ENCODE measurements at regions not wholly inside any gene's neighbourhood (a gene's known extent, or its start where the extent isn't known, plus 50 kb on each side); places are given as distances from the start of the nearest gene placed in this dataset.

GRCh38 chr4:128527946-128528576, 240.4 kb upstream of the PGRMC2 start:
- WGBS, 2 experiments (ENCODE audit: insufficient coverage in 2 of 2), result 79 to 86% methylated on average over 2 of the region's 4 CpGs
- Histone ChIP-seq H3K27ac (ENCODE audit: low read depth, low read length, severe bottlenecking) (peak overlapping the region; percentile 94), H3K9me3 (ENCODE audit: control insufficient read depth, low read length) (no peaks in the 10 kb centered on the region), H3K4me3 (ENCODE audit: extremely low read depth, insufficient read depth, low read length, poor library complexity, severe bottlenecking) (no peak overlapping the region), H3K36me3 (ENCODE audit: control insufficient read depth, insufficient read depth, low read length) (no peaks in the 10 kb centered on the region), H3K4me1 (ENCODE audit: control insufficient read depth, insufficient read depth, low read length, poor library complexity, severe bottlenecking) (peaks cover 30% of the 10 kb centered on the region)

GRCh38 chr4:128527351-128527750, 239.7 kb upstream of the PGRMC2 start:
- peaks cover 34% of the 10 kb centered on the region for H3K4me1 ChIP-seq (ENCODE audit: control insufficient read depth, insufficient read depth, low read length, poor library complexity, severe bottlenecking)
- H3K27ac ChIP-seq (ENCODE audit: low read depth, low read length, severe bottlenecking), result no peak overlapping the region
- WGBS, 2 experiments (ENCODE audit: insufficient coverage in 2 of 2), result 95 to 100% methylated on average over 2 of the region's 3 CpGs

GRCh38 chr4:128525992-128526630, 238.5 kb upstream of the PGRMC2 start:
- WGBS, 2 experiments (ENCODE audit: insufficient coverage in 2 of 2), result no CpG with 5 or more reads among the region's 1 CpG
- Histone ChIP-seq H3K36me3 (ENCODE audit: control insufficient read depth, insufficient read depth, low read length) (no peaks in the 10 kb centered on the region), H3K4me1 (ENCODE audit: control insufficient read depth, insufficient read depth, low read length, poor library complexity, severe bottlenecking) (peaks cover 41% of the 10 kb centered on the region), H3K9me3 (ENCODE audit: control insufficient read depth, low read length) (no peaks in the 10 kb centered on the region), H3K4me3 (ENCODE audit: extremely low read depth, insufficient read depth, low read length, poor library complexity, severe bottlenecking) (no peak overlapping the region), H3K27ac (ENCODE audit: low read depth, low read length, severe bottlenecking) (no peak overlapping the region)

More at GRCh38 chr4:128527351-128527750, 239.7 kb upstream of the PGRMC2 start:
- Histone ChIP-seq H3K4me3 (ENCODE audit: extremely low read depth, insufficient read depth, low read length, poor library complexity, severe bottlenecking) (no peak overlapping the region), H3K36me3 (ENCODE audit: control insufficient read depth, insufficient read depth, low read length) (no peaks in the 10 kb centered on the region), H3K9me3 (ENCODE audit: control insufficient read depth, low read length) (no peaks in the 10 kb centered on the region)

- Histone ChIP-seq H3K27ac (ENCODE audit: low read depth, low read length, severe bottlenecking) (no peak overlapping the region), H3K9me3 (ENCODE audit: control insufficient read depth, low read length) (no peaks in the 10 kb centered on the region), H3K4me3 (ENCODE audit: extremely low read depth, insufficient read depth, low read length, poor library complexity, severe bottlenecking) (no peak overlapping the region), H3K4me1 (ENCODE audit: control insufficient read depth, insufficient read depth, low read length, poor library complexity, severe bottlenecking) (peaks cover 48% of the 10 kb centered on the region), H3K36me3 (ENCODE audit: control insufficient read depth, insufficient read depth, low read length) (no peaks in the 10 kb centered on the region)
- no CpG with 5 or more reads among the region's 5 CpGs for WGBS, 2 experiments (ENCODE audit: insufficient coverage in 2 of 2)
Measured at GRCh38 chr4:128525387-128525786, 237.8 kb upstream of the PGRMC2 start.

DNA sequence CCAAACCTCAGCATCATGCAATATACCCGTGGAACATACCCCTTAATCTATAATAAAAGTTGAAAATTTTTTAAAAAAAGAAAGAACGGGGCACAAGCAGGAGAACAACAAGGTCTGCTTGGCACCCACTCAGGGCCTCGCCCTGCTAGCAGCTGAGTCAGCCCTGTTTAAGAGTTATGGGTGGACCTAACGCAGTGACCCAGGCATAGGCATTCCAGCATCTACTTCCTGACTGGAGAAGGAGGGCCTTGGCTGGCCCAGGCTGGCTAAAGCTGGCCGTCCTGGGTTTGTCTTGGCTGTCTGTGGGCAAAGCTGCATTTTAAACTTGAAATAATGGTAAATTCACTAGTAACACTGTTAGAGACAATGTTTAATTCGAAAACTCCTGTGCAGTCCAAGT, 236.7 kb upstream of the PGRMC2 start:
- no peaks in the 10 kb centered on the region for H3K9me3 ChIP-seq (ENCODE audit: control insufficient read depth, low read length)
- no peaks in the 10 kb centered on the region for H3K36me3 ChIP-seq (ENCODE audit: control insufficient read depth, insufficient read depth, low read length)
- H3K4me3 ChIP-seq (ENCODE audit: extremely low read depth, insufficient read depth, low read length, poor library complexity, severe bottlenecking), result no peak overlapping the region
- H3K27ac ChIP-seq (ENCODE audit: low read depth, low read length, severe bottlenecking), result no peak overlapping the region
- peaks cover 47% of the 10 kb centered on the region for H3K4me1 ChIP-seq (ENCODE audit: control insufficient read depth, insufficient read depth, low read length, poor library complexity, severe bottlenecking)
- 93 to 94% methylated on average over 2 to 3 of the region's 6 CpGs for WGBS, 2 experiments (ENCODE audit: insufficient coverage in 2 of 2)

DNA sequence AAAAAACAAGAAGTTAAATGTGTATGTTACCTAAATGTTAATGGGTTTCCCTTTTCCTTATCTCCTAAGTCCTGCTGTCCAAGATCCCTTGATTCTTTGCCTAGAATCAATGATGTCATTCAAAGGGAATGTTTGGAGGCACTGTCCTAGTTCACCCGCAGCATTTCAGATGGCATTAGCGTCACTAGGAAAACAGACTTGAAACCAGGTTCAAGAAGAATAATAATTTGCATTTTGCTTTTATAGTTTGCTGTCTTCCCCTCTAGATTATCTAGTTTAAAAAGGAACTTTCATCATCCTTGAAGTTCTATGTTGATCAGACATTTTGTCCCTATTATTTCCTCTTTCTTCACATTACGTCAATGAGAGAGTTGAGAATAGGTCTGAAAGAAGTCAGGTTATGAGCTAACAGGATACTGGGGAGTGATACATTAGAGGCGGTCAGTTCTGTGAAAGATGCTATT, 234.1 kb upstream of the PGRMC2 start:
- Histone ChIP-seq H3K27ac (ENCODE audit: low read depth, low read length, severe bottlenecking) (peak overlapping the region; percentile 83), H3K4me1 (ENCODE audit: control insufficient read depth, insufficient read depth, low read length, poor library complexity, severe bottlenecking) (peaks cover 53% of the 10 kb centered on the region)
- 57 to 75% methylated on average over 1 to 3 of the region's 4 CpGs for WGBS, 2 experiments (ENCODE audit: insufficient coverage in 2 of 2)

GRCh38 chr4:128521156-128521555, 233.5 kb upstream of the PGRMC2 start:
- Histone ChIP-seq H3K36me3 (ENCODE audit: control insufficient read depth, insufficient read depth, low read length) (no peaks in the 10 kb centered on the region), H3K4me3 (ENCODE audit: extremely low read depth, insufficient read depth, low read length, poor library complexity, severe bottlenecking) (no peak overlapping the region), H3K27ac (ENCODE audit: low read depth, low read length, severe bottlenecking) (peak overlapping the region; percentile 83), H3K9me3 (ENCODE audit: control insufficient read depth, low read length) (no peaks in the 10 kb centered on the region), H3K4me1 (ENCODE audit: control insufficient read depth, insufficient read depth, low read length, poor library complexity, severe bottlenecking) (peaks cover 54% of the 10 kb centered on the region)
- 80% methylated on average over 1 of the region's 2 CpGs; no CpG with 5 or more reads in 1 of the 2 experiments for WGBS, 2 experiments (ENCODE audit: insufficient coverage in 2 of 2)

More for the DNA sequence above, 234.1 kb upstream of the PGRMC2 start:
- no peaks in the 10 kb centered on the region for H3K9me3 ChIP-seq (ENCODE audit: control insufficient read depth, low read length)
- no peaks in the 10 kb centered on the region for H3K36me3 ChIP-seq (ENCODE audit: control insufficient read depth, insufficient read depth, low read length)
- H3K4me3 ChIP-seq (ENCODE audit: extremely low read depth, insufficient read depth, low read length, poor library complexity, severe bottlenecking), result no peak overlapping the region

GRCh38 chr4:128519163-128519830, 231.7 kb upstream of the PGRMC2 start:
- Histone ChIP-seq H3K27ac (ENCODE audit: low read depth, low read length, severe bottlenecking) (no peak overlapping the region), H3K9me3 (ENCODE audit: control insufficient read depth, low read length) (no peaks in the 10 kb centered on the region), H3K4me1 (ENCODE audit: control insufficient read depth, insufficient read depth, low read length, poor library complexity, severe bottlenecking) (peaks cover 47% of the 10 kb centered on the region), H3K36me3 (ENCODE audit: control insufficient read depth, insufficient read depth, low read length) (no peaks in the 10 kb centered on the region), H3K4me3 (ENCODE audit: extremely low read depth, insufficient read depth, low read length, poor library complexity, severe bottlenecking) (no peak overlapping the region)
- 93 to 95% methylated on average over 6 to 7 of the region's 7 CpGs for WGBS, 2 experiments (ENCODE audit: insufficient coverage in 2 of 2)

DNA sequence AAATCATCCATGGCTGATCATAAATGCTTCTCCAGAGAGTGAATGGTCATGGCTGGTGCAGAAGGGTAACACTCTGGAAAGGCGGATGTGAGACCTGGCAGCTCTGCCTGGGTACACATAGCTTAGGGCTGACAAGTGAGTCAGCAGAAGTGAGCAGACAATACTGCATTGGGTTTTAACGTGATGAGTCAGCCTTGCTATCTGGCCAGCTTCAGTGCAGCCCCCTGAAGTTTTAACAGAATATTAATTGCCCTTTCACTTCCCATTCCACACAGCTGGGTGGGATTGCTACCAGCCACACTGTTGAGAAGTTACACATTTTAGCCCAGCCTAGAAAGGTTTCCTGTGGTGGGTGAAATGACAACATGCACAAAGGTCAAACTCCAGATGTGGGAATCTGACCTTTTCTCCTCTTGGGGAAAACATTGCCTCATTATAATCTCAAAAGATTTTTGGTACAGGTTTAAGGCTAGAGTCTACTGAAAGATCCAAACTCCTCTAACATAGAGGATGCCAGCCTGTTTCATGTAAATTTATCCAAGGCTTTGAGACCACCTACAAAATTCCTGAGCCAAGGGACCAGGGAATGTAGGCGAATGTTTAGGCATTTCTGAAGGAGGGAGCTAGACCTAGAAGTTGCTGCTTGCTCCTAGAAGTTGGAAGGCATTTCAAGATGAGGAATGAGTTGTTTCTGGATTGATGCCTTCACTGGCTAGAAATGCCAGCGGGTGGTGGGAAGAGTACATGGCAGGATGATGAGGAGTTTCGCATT, 230.3 kb upstream of the PGRMC2 start:
- H3K9me3 ChIP-seq (ENCODE audit: control insufficient read depth, low read length), result no peaks in the 10 kb centered on the region
- whole genome bisulfite sequencing, 2 experiments (ENCODE audit: insufficient coverage in 2 of 2), result 52 to 55% methylated on average over 3 of the region's 5 CpGs
- H3K27ac ChIP-seq (ENCODE audit: low read depth, low read length, severe bottlenecking), result peak overlapping the region; percentile 91
- H3K36me3 ChIP-seq (ENCODE audit: control insufficient read depth, insufficient read depth, low read length), result no peaks in the 10 kb centered on the region
- no peak overlapping the region for H3K4me3 ChIP-seq (ENCODE audit: extremely low read depth, insufficient read depth, low read length, poor library complexity, severe bottlenecking)
- H3K4me1 ChIP-seq (ENCODE audit: control insufficient read depth, insufficient read depth, low read length, poor library complexity, severe bottlenecking), result peaks cover 44% of the 10 kb centered on the region

- peak overlapping the region; percentile 91 for H3K27ac ChIP-seq (ENCODE audit: low read depth, low read length, severe bottlenecking)
- no peak overlapping the region for H3K4me3 ChIP-seq (ENCODE audit: extremely low read depth, insufficient read depth, low read length, poor library complexity, severe bottlenecking)
- WGBS, 2 experiments (ENCODE audit: insufficient coverage in 2 of 2), result 78 to 88% methylated on average over 2 to 3 of the region's 4 CpGs
- H3K36me3 ChIP-seq (ENCODE audit: control insufficient read depth, insufficient read depth, low read length), result no peaks in the 10 kb centered on the region
- peaks cover 38% of the 10 kb centered on the region for H3K4me1 ChIP-seq (ENCODE audit: control insufficient read depth, insufficient read depth, low read length, poor library complexity, severe bottlenecking)
- H3K9me3 ChIP-seq (ENCODE audit: control insufficient read depth, low read length), result no peaks in the 10 kb centered on the region
Measured at GRCh38 chr4:128517096-128517738, 229.6 kb upstream of the PGRMC2 start.
